RWPE1 (cell line): ENCODE measurements at regions not wholly inside any gene's neighbourhood (a gene's known extent, or its start where the extent isn't known, plus 50 kb on each side); places are given as distances from the start of the nearest gene placed in this dataset.
A peak's percentile ranks its signal among the peaks of the same experiment; 100 is the strongest.
"Not testable (repeated sequence)": the region's sequence is repeated elsewhere in the genome, so short reads cannot be mapped to it uniquely, and the experiment has no call there.

Experiments used
- CTCF ChIA-PET: fragments of 350-600 bp; sonication (Branson Sonifier 250); formaldehyde crosslinking; extraction: SDS; loops from one replicate; lab custom pipeline; 2021; lab: Yijun Ruan, JAX
- POLR2A ChIA-PET: fragments of 400-600 bp; formaldehyde crosslinking; extraction: SDS; loops from one replicate; lab custom pipeline; 2020; ENCODE audit warnings: antibody characterized with exemption; ENCODE audit not compliant: low non-redundant PET; lab: Yijun Ruan, JAX
- DNase-seq: peaks from one replicate; pipeline ENCODE4 v3.0.0; 2012; ENCODE audit warnings: low spot score
- H3K27ac ChIP-seq: fragments of 450-650 bp; 2 replicates; pipeline ENCODE4 v1.5.1; 2017
- TF ChIP-seq, protein P1 (sequence below): fragments of 450-650 bp; conservative IDR thresholded peaks from 2 replicates; pipeline ENCODE4 v1.5.1; 2017; ENCODE audit warnings: low read depth, mild to moderate bottlenecking

GRCh38 chr16:54879681-54880080 is 51.0 kb upstream of the IRX5 start:
- TF ChIP-seq, protein P1, sequence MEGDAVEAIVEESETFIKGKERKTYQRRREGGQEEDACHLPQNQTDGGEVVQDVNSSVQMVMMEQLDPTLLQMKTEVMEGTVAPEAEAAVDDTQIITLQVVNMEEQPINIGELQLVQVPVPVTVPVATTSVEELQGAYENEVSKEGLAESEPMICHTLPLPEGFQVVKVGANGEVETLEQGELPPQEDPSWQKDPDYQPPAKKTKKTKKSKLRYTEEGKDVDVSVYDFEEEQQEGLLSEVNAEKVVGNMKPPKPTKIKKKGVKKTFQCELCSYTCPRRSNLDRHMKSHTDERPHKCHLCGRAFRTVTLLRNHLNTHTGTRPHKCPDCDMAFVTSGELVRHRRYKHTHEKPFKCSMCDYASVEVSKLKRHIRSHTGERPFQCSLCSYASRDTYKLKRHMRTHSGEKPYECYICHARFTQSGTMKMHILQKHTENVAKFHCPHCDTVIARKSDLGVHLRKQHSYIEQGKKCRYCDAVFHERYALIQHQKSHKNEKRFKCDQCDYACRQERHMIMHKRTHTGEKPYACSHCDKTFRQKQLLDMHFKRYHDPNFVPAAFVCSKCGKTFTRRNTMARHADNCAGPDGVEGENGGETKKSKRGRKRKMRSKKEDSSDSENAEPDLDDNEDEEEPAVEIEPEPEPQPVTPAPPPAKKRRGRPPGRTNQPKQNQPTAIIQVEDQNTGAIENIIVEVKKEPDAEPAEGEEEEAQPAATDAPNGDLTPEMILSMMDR, result no peak
- CTCF ChIA-PET, result no interaction called here
- POLR2A ChIA-PET, result no interaction called here
- no peak overlapping the region for H3K27ac ChIP-seq
- DNase-seq, result peak; percentile 17

DNA sequence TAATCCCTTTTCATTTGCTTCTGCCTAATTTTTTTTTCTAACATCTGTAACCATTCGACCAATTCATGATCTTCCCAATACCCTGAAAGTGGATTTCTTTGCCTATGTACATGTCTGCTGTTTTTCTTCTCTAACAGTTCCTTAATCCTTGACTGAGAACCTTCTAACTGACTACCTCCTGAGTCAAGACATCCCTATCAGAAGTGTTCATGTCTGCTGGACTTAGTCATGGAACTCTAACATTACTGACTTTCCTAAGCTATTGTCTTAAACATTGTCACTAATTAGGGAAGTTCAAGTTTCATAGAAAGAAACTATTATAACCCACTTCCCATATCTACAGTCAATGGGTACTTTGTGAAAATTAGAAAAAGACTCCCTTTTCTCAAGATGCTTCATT is 52.4 kb upstream of the IRX5 start:
- CTCF ChIA-PET, result no interaction called here
- DNase-seq, result no peak
- POLR2A ChIA-PET, result no interaction called here
- TF ChIP-seq, protein P1, result no peak
- H3K27ac ChIP-seq, result no peak overlapping the region

DNA sequence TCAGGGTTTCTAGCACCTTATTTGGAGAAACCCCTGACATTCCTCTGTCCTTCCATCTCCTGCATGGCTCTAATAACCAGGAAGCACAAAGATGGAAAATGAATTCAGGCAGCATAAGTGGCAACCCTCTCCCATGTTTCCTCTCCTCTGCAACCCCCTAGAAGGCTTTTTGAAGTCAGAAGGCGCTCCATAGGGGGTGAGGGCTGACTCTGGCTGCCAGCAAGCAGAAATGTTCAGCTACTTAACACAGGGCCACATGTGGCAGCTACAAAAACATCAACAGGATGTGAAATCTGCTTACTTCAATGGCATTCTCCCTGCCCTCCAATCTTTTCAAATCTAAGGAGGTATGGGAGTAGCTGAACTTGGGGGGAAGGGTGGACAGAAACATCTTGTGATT is 55.2 kb upstream of the IRX5 start:
- ChIA-PET CTCF (no interaction called here), POLR2A (no interaction called here)
- TF ChIP-seq, protein P1, result no peak
- DNase-seq, result no peak
- no peak overlapping the region for H3K27ac ChIP-seq

- DNase-seq, H3K27ac ChIP-seq, POLR2A ChIA-PET, CTCF ChIA-PET: not testable (repeated sequence)
These were observed 56.8 kb upstream of the IRX5 start for GRCh38 chr16:54873716-54874373.

DNA sequence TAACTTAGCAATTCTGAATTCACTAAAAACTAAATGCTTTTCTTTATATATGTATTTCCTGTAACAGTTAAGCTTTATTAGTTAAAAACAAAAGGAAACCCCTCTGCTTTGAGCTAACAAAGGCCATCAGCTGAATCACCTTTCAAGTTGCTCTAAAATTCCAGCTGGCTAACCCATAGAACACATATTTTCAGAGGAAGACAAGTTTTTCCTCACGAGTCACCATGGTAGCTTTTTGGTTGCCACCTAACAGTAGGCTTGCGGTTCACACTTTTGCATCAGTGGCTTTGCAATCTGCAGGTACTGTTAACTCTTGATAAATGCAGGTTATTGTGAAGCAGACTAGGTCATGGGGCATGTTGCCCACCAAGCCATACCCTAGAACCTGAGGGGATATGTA is 57.6 kb upstream of the IRX5 start:
- TF ChIP-seq, protein P1, result no peak
- no peak overlapping the region for H3K27ac ChIP-seq
- POLR2A ChIA-PET, result no interaction called here
- DNase-seq, result no peak
- CTCF ChIA-PET, result interaction anchor here (0.5 to 0.7 kb wide), 2 partner anchors 85 to 685 kb away, joined by 3 to 5 read pairs; no protein-coding TSS in a partner anchor

DNA sequence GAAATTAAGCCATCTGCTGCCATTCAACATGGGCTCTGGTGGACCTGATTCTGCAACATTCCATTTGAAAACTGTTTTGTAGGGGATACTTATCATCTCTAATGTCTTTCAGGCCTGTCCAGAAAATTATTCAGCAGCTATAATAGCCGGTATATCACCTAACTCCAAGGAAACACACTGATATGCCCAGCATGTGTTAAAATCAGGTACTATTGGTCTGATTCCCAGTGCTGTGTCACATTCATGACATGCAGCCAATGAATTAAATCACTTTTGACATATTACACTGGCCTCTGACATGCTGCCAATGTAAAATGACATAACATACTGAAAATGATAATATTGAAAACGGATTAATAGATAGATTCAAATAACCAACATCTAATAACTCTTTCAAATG is 60.5 kb upstream of the IRX5 start:
- ChIA-PET POLR2A (no interaction called here), CTCF (no interaction called here)
- TF ChIP-seq, protein P1, result no peak
- H3K27ac ChIP-seq, result no peak overlapping the region
- DNase-seq, result no peak

DNA sequence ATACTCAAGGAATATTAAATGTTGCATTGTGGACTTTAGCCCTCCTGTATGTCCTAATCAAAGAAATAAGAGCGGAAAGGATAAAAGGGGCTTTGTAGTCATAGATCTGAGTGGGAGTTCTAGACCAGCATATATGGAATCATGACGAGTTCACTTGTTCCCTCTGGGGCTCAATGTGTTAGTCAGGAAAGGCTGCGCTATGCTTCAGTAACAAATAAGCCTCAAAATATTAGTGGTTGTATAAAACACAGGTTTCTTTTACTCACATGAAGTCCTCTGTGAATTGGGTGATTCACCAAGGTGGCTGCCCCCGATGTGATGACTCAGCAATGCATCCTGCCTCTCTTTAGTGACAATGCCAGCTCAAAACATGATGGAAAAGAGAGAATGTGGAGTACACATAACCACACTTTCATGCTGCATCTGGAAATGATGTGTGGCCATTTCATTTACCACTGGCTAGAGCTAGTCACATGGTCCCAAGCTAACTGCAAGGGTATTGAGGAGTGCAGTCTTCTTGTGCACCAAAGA is 63.3 kb upstream of the IRX5 start:
- TF ChIP-seq, protein P1, result no peak
- no peak overlapping the region for H3K27ac ChIP-seq
- CTCF ChIA-PET, result no interaction called here
- POLR2A ChIA-PET, result no interaction called here
- DNase-seq, result no peak
